Fibroblast of lung (primary cell): ENCODE measurements at regions not wholly inside any gene's neighbourhood (a gene's known extent, or its start where the extent isn't known, plus 50 kb on each side); places are given as distances from the start of the nearest gene placed in this dataset.
A peak's percentile ranks its signal among the peaks of the same experiment; 100 is the strongest.

Experiments
- DNase-seq, 2 donors: peaks; one replicate each; pipeline versions ENCODE4 v3.0.0 to v3.0.0-alpha.2; 2010; ENCODE audit warnings: low read depth in 2 of 2
- H2AFZ ChIP-seq: 2 replicates; pipeline ENCODE4 v1.5.1; 2012; ENCODE audit warnings: low read length, control low read depth, inconsistent platforms
- H3K27ac ChIP-seq: 2 replicates; pipeline ENCODE4 v1.5.1; 2011; ENCODE audit warnings: low read length, control low read depth; ENCODE audit not compliant: insufficient read depth
- H3K27me3 ChIP-seq: 2 replicates; pipeline ENCODE4 v1.5.1; 2011; ENCODE audit warnings: mild to moderate bottlenecking, low read length; ENCODE audit not compliant: control insufficient read depth, insufficient read depth
- H3K36me3 ChIP-seq: 2 replicates; pipeline ENCODE4 v1.5.1; 2011; ENCODE audit warnings: low read length; ENCODE audit not compliant: control insufficient read depth, insufficient read depth
- H3K4me1 ChIP-seq: 2 replicates; pipeline ENCODE4 v1.5.1; 2011; ENCODE audit warnings: low read length; ENCODE audit not compliant: control insufficient read depth, insufficient read depth; ENCODE audit errors: extremely low read depth
- H3K4me2 ChIP-seq: 2 replicates; pipeline ENCODE4 v1.5.1; 2011; ENCODE audit warnings: low read length, control low read depth; ENCODE audit not compliant: insufficient read depth; ENCODE audit errors: extremely low read depth
- H3K4me3 ChIP-seq, 4 experiments: fragments of 200-600 bp in 1 of 4; sonication (generic) in 1 of 4; replicated peaks in 1 of 4; 2 replicates each; pipeline ENCODE4 v1.5.1; 2011 to 2016; ENCODE audit warnings: low read length in 4 of 4, low read depth in 3 of 4, mild to moderate bottlenecking in 3 of 4, control low read depth in 2 of 4, inconsistent platforms in 1 of 4, mixed read lengths in 1 of 4; ENCODE audit not compliant: insufficient read depth in 1 of 4; ENCODE audit errors: control extremely low read depth in 1 of 4
- H3K79me2 ChIP-seq: 2 replicates; pipeline ENCODE4 v1.5.1; 2012; ENCODE audit warnings: mild to moderate bottlenecking, low read length, inconsistent platforms; ENCODE audit not compliant: control insufficient read depth, insufficient read depth
- H3K9ac ChIP-seq: 2 replicates; pipeline ENCODE4 v1.5.1; 2011; ENCODE audit warnings: mild to moderate bottlenecking, low read length, control low read depth; ENCODE audit not compliant: insufficient read depth
- H3K9me3 ChIP-seq: 2 replicates; pipeline ENCODE4 v1.5.1; 2012; ENCODE audit warnings: low read depth, low read length; ENCODE audit not compliant: control insufficient read depth, insufficient read depth
- H4K20me1 ChIP-seq: 2 replicates; pipeline ENCODE4 v1.5.1; 2011; ENCODE audit warnings: low read length; ENCODE audit not compliant: control insufficient read depth, insufficient read depth; ENCODE audit errors: extremely low read depth
- CTCF ChIP-seq, 2 donors: IDR thresholded peaks in 1 of 2; conservative IDR thresholded peaks in 1 of 2; 1 replicate in 1 of 2; 2 replicates in 1 of 2; pipeline ENCODE4 v1.5.1; 2011 to 2012; ENCODE audit warnings: low read length in 2 of 2, control low read depth in 1 of 2, inconsistent platforms in 1 of 2, low read depth in 1 of 2, mild to moderate bottlenecking in 1 of 2
- EZH2 ChIP-seq: IDR thresholded peaks from 2 replicates; pipeline ENCODE4 v1.5.1; 2012; ENCODE audit warnings: low read length, control low read depth, mild to moderate bottlenecking; ENCODE audit errors: missing control alignments

GRCh38 chr10:31698181-31698830 is 230.3 kb downstream of the ARHGAP12 start:
- DNase-seq, result peak; percentile 80 to 95
- H3K4me3 ChIP-seq, result peak overlapping the region in 2 of 4 experiments; percentile 5 to 38

GRCh38 chr10:31697271-31698180 is 231.1 kb downstream of the ARHGAP12 start:
- no peaks in the 10 kb centered on the region for H4K20me1 ChIP-seq
- H3K36me3 ChIP-seq, result no peaks in the 10 kb centered on the region
- no peak for TF ChIP-seq CTCF (conservative IDR thresholded peaks at IDR 0.05 in 1 of 2, IDR thresholded peaks at IDR 0.05 in 1 of 2; ENCODE audit: low read depth in 1 of 2, low read length in 2 of 2)
- no peak for TF ChIP-seq EZH2
- H3K27me3 ChIP-seq, result no peaks in the 10 kb centered on the region
- H3K4me1 ChIP-seq, result peaks cover 32% of the 10 kb centered on the region
- no peaks in the 10 kb centered on the region for H3K79me2 ChIP-seq
- peak overlapping the region; percentile 48 for H3K9ac ChIP-seq
- peak overlapping the region; percentile 69 for H3K4me2 ChIP-seq
- H3K9me3 ChIP-seq, result no peaks in the 10 kb centered on the region
- H3K4me3 ChIP-seq, result peak overlapping the region in 1 of 4 experiments; percentile 38
- H3K27ac ChIP-seq, result peak overlapping the region; percentile 89
- peak overlapping the region; percentile 73 for H2AFZ ChIP-seq
- peak; percentile 86 to 89 for DNase-seq

More at GRCh38 chr10:31698181-31698830, 230.3 kb downstream of the ARHGAP12 start:
- H2AFZ ChIP-seq, result peak overlapping the region; percentile 4
- no peak overlapping the region for H3K9ac ChIP-seq
- peak overlapping the region; percentile 89 for H3K27ac ChIP-seq
- H3K9me3 ChIP-seq, result no peaks in the 10 kb centered on the region
- no peaks in the 10 kb centered on the region for H3K79me2 ChIP-seq
- no peak for TF ChIP-seq EZH2
- TF ChIP-seq CTCF (conservative IDR thresholded peaks at IDR 0.05 in 1 of 2, IDR thresholded peaks at IDR 0.05 in 1 of 2; ENCODE audit: low read depth in 1 of 2, low read length in 2 of 2), result no peak
- peak overlapping the region; percentile 69 for H3K4me2 ChIP-seq
- H4K20me1 ChIP-seq, result no peaks in the 10 kb centered on the region
- peaks cover 32% of the 10 kb centered on the region for H3K4me1 ChIP-seq
- H3K36me3 ChIP-seq, result no peaks in the 10 kb centered on the region
- no peaks in the 10 kb centered on the region for H3K27me3 ChIP-seq
